IMR-90 (cell line): ENCODE measurements at regions not wholly inside any gene's neighbourhood (a gene's known extent, or its start where the extent isn't known, plus 50 kb on each side); places are given as distances from the start of the nearest gene placed in this dataset.

Source experiments
- ATAC-seq: fragments of 200-7000 bp; cut with Tn5 transposase; 2 replicates; pipeline ENCODE4 v1.9.1; 2020; ENCODE audit warnings: low read depth, mild to moderate bottlenecking, moderate library complexity
- BruUV-seq: library from RNA; stranded (reverse); fragments of 400-500 nt; replicated peaks from 2 replicates; lab custom pipeline; 2021; lab: Mats Ljungman, UMichigan
- CTCF ChIA-PET: fragments of 300-600 bp; formaldehyde crosslinking; extraction: SDS; loops from one replicate; lab custom pipeline; 2021; ENCODE audit warnings: antibody characterized with exemption; lab: Yijun Ruan, JAX
- POLR2A ChIA-PET: fragments of 300-600 bp; sonication (Branson Sonifier 250); formaldehyde crosslinking; loops from one replicate; lab custom pipeline; 2022; ENCODE audit warnings: antibody characterized with exemption; ENCODE audit not compliant: unreplicated experiment; lab: Charles Lee
- DNase-seq: peaks from one replicate; pipeline ENCODE4 v3.0.0; 2013
- H2AFZ ChIP-seq: replicated peaks from 2 replicates; pipeline ENCODE3; 2013; ENCODE audit warnings: low read length, mild to moderate bottlenecking; ENCODE audit not compliant: poor library complexity
- H2AK5ac ChIP-seq: 2 replicates; pipeline ENCODE4 v1.6.1; 2013; ENCODE audit warnings: low read depth, low read length, inconsistent platforms
- H2AK9ac ChIP-seq: replicated peaks from 2 replicates; pipeline ENCODE3; 2013; ENCODE audit warnings: mild to moderate bottlenecking, low read depth, low read length, moderate library complexity; ENCODE audit not compliant: poor library complexity
- H2BK120ac ChIP-seq: 2 replicates; pipeline ENCODE4 v1.6.1; 2013; ENCODE audit warnings: low read depth, low read length, inconsistent platforms
- H2BK15ac ChIP-seq: 3 replicates; pipeline ENCODE4 v1.6.1; 2013; ENCODE audit warnings: low read depth, low read length, inconsistent platforms
- H2BK20ac ChIP-seq: 2 replicates; pipeline ENCODE4 v1.6.1; 2013; ENCODE audit warnings: low read depth, mild to moderate bottlenecking, inconsistent platforms, low read length, moderate library complexity
- H2BK5ac ChIP-seq: 2 replicates; pipeline ENCODE4 v1.6.1; 2013; ENCODE audit warnings: mild to moderate bottlenecking, low read depth, low read length, inconsistent platforms; ENCODE audit not compliant: poor library complexity, severe bottlenecking
- H3K14ac ChIP-seq: replicated peaks from 2 replicates; pipeline ENCODE4 v1.6.1; 2013; ENCODE audit warnings: low read depth, low read length, inconsistent platforms
- H3K18ac ChIP-seq: 2 replicates; pipeline ENCODE4 v1.6.1; 2013; ENCODE audit warnings: low read depth, low read length, control low read depth
- H3K23ac ChIP-seq: 2 replicates; pipeline ENCODE4 v1.6.1; 2013; ENCODE audit warnings: low read depth, low read length, inconsistent platforms
- H3K27ac ChIP-seq: 2 replicates; pipeline ENCODE4 v1.5.1; 2013; ENCODE audit warnings: mild to moderate bottlenecking, control low read depth, low read length; ENCODE audit not compliant: insufficient read depth
- H3K27me3 ChIP-seq: 2 replicates; pipeline ENCODE4 v1.6.1; 2013; ENCODE audit warnings: low read length; ENCODE audit not compliant: control insufficient read depth, insufficient read depth
- H3K36me3 ChIP-seq: 2 replicates; pipeline ENCODE4 v1.6.1; 2013; ENCODE audit warnings: low read length, mixed read lengths; ENCODE audit not compliant: control insufficient read depth, insufficient read depth
- H3K4ac ChIP-seq: 2 replicates; pipeline ENCODE4 v1.6.1; 2013; ENCODE audit warnings: low read depth, low read length, inconsistent platforms
- H3K4me1 ChIP-seq: 2 replicates; pipeline ENCODE4 v1.6.1; 2013; ENCODE audit warnings: low read length, mixed read lengths; ENCODE audit not compliant: control insufficient read depth, insufficient read depth
- H3K4me2 ChIP-seq: 2 replicates; pipeline ENCODE4 v1.6.1; 2013; ENCODE audit warnings: low read depth, mild to moderate bottlenecking, control low read depth, low read length, moderate library complexity
- H3K4me3 ChIP-seq: 2 replicates; pipeline ENCODE4 v1.5.1; 2013; ENCODE audit warnings: low read depth, mild to moderate bottlenecking, control low read depth, low read length, moderate library complexity; ENCODE audit not compliant: insufficient read depth
- H3K56ac ChIP-seq: 2 replicates; pipeline ENCODE4 v1.6.1; 2013; ENCODE audit warnings: low read length, inconsistent platforms; ENCODE audit not compliant: insufficient read depth; ENCODE audit errors: extremely low read depth
- H3K79me1 ChIP-seq, 2 experiments: 2 replicates each; pipeline ENCODE4 v1.6.1; 2013; ENCODE audit warnings: low read length in 2 of 2, inconsistent platforms in 1 of 2, low read depth in 1 of 2
- H3K9ac ChIP-seq: 2 replicates; pipeline ENCODE4 v1.6.1; 2013; ENCODE audit warnings: low read depth, low read length, control low read depth
- H3K9me1 ChIP-seq: 2 replicates; pipeline ENCODE4 v1.6.1; 2013; ENCODE audit warnings: low read length, inconsistent platforms; ENCODE audit not compliant: insufficient read depth
- H3K9me3 ChIP-seq: 2 replicates; pipeline ENCODE4 v1.6.1; 2013; ENCODE audit warnings: low read length; ENCODE audit not compliant: control insufficient read depth, insufficient read depth
- H4K20me1 ChIP-seq: 2 replicates; pipeline ENCODE4 v1.6.1; 2013; ENCODE audit warnings: low read length, inconsistent platforms; ENCODE audit not compliant: insufficient read depth
- H4K5ac ChIP-seq: 2 replicates; pipeline ENCODE4 v1.6.1; 2013; ENCODE audit warnings: mild to moderate bottlenecking, low read depth, low read length, control low read depth
- H4K8ac ChIP-seq, 2 experiments: 2 replicates each; pipeline ENCODE4 v1.6.1; 2013; ENCODE audit warnings: low read depth in 2 of 2, low read length in 2 of 2, control low read depth in 1 of 2, inconsistent platforms in 1 of 2
- H4K91ac ChIP-seq: 2 replicates; pipeline ENCODE4 v1.6.1; 2013; ENCODE audit warnings: low read depth, low read length, inconsistent platforms; ENCODE audit not compliant: insufficient read depth
- CEBPB ChIP-seq: IDR thresholded peaks from 2 replicates; pipeline ENCODE4 v1.6.1; 2012; ENCODE audit warnings: low read depth, low read length, improper control_type of control experiment
- CTCF ChIP-seq: conservative IDR thresholded peaks from 2 replicates; pipeline ENCODE4 v1.5.1; 2012; ENCODE audit warnings: mild to moderate bottlenecking, low read depth, low read length, improper control_type of control experiment
- FOS ChIP-seq: fragments of 150-350 bp; IDR thresholded peaks from 2 replicates; pipeline ENCODE4 v1.6.1; 2016; ENCODE audit warnings: low read depth, low read length
- MAFK ChIP-seq: IDR thresholded peaks from 2 replicates; pipeline ENCODE4 v1.6.1; 2012; ENCODE audit warnings: low read depth, low read length, improper control_type of control experiment
- MAZ ChIP-seq: IDR thresholded peaks from 2 replicates; pipeline ENCODE4 v1.6.1; 2012; ENCODE audit warnings: low read depth, mild to moderate bottlenecking, low read length, improper control_type of control experiment, moderate library complexity, borderline replicate concordance
- NFE2L2 ChIP-seq: fragments of 150-350 bp; IDR thresholded peaks from 2 replicates; pipeline ENCODE4 v1.6.1; 2016; ENCODE audit warnings: low read depth, mild to moderate bottlenecking, low read length
- POLR2A ChIP-seq: IDR thresholded peaks from 2 replicates; pipeline ENCODE4 v1.6.1; 2012; ENCODE audit warnings: mild to moderate bottlenecking, low read depth, low read length
- RAD21 ChIP-seq: IDR thresholded peaks from 2 replicates; pipeline ENCODE4 v1.6.1; 2012; ENCODE audit warnings: low read length, improper control_type of control experiment
- RCOR1 ChIP-seq: IDR thresholded peaks from 2 replicates; pipeline ENCODE4 v1.6.1; 2012; ENCODE audit warnings: mild to moderate bottlenecking, low read length, improper control_type of control experiment; ENCODE audit not compliant: insufficient replicate concordance
- RFX5 ChIP-seq: IDR thresholded peaks from 2 replicates; pipeline ENCODE4 v1.8.0; 2012; ENCODE audit warnings: low read depth, mild to moderate bottlenecking, low read length, moderate library complexity
- SMC3 ChIP-seq: fragments of 150-350 bp; IDR thresholded peaks from 2 replicates; pipeline ENCODE4 v1.6.1; 2016; ENCODE audit warnings: low read depth, mild to moderate bottlenecking, antibody characterized with exemption, low read length, moderate library complexity
- USF2 ChIP-seq: fragments of 150-350 bp; IDR thresholded peaks from 2 replicates; pipeline ENCODE4 v1.6.1; 2017; ENCODE audit warnings: mild to moderate bottlenecking, antibody characterized with exemption, low read length, low read depth
- WGBS, 2 experiments: methylation state at CpG; one replicate each; pipeline versions ENCODE4 v1.1.5 to v1.1.7; 2013; ENCODE audit warnings: missing lambda C conversion rate in 2 of 2; ENCODE audit not compliant: insufficient read length in 1 of 2; ENCODE audit errors: extremely low coverage in 2 of 2; 5-methylcytosine and 5-hydroxymethylcytosine counted together
- dilution Hi-C: fragments of 300-500 bp; cut with HindIII; formaldehyde crosslinking; loops from one replicate; pipeline ENCODE4 v1.14.3; 2018; ENCODE audit warnings: low sequenced_read_pairs; ENCODE audit not compliant: unreplicated experiment
- in situ Hi-C: fragments of 300-500 bp; cut with MboI; formaldehyde crosslinking; loops from 3 replicates; pipeline ENCODE4 v1.14.3; 2019; ENCODE audit warnings: low sequenced_read_pairs, inconsistent platforms, mixed read lengths
- intact Hi-C: fragments of 100-400 bp; cut with micrococcal nuclease; formaldehyde crosslinking; loops from 2 replicates; pipeline ENCODE4 v1.10.0; 2022

- Histone ChIP-seq H2BK15ac (no peak overlapping the region), H3K9ac (no peak overlapping the region), H2AK5ac (no peak overlapping the region), H4K8ac (no peak overlapping the region), H4K91ac (no peak overlapping the region), H3K18ac (no peak overlapping the region), H3K4ac (no peak overlapping the region), H3K4me3 (no peak overlapping the region), H2BK20ac (no peak overlapping the region), H3K9me1 (no peaks in the 10 kb centered on the region), H4K20me1 (no peaks in the 10 kb centered on the region), H4K5ac (no peak overlapping the region), H2BK5ac (no peak overlapping the region), H2BK120ac (no peak overlapping the region), H3K79me1 (no peaks in the 10 kb centered on the region), H3K23ac (no peak overlapping the region), H3K14ac (no peak overlapping the region), H3K4me1 (no peaks in the 10 kb centered on the region), H3K27me3 (peaks cover 33% of the 10 kb centered on the region), H3K36me3 (no peaks in the 10 kb centered on the region), H3K27ac (no peak overlapping the region), H3K4me2 (no peak overlapping the region), H2AK9ac (no peak overlapping the region), H3K9me3 (0 out of 2 replicates have a peak, but pooled peaks cover 2% of the 10 kb centered on the region), H2AFZ (no peak overlapping the region), H3K56ac (no peak overlapping the region)
- intact Hi-C loops (no loop called here), in situ Hi-C loops (no loop called here), dilution Hi-C loops (no loop called here)
- ATAC-seq = no peak
- no TSS peak for BruUV-seq
- CTCF ChIA-PET = no interaction called here
- WGBS, 2 experiments = no CpG with 5 or more reads among the region's 3 CpGs
- POLR2A ChIA-PET = no interaction called here
- DNase-seq = no peak
- TF ChIP-seq FOS (no peak), MAFK (no peak), RAD21 (no peak), CEBPB (no peak), NFE2L2 (no peak), RCOR1 (no peak), SMC3 (no peak), POLR2A (no peak), RFX5 (no peak), USF2 (no peak), MAZ (no peak), CTCF (no peak)
Observed at GRCh38 chr5:141777130-141777529, 95.1 kb upstream of the ARAP3 start.
